ENCODE measurements at regions not wholly inside any gene's neighbourhood (a gene's known extent, or its start where the extent isn't known, plus 50 kb on each side); places are given as distances from the start of the nearest gene placed in this dataset.

GRCh38 chr2:236889791-236890704 is 195.6 kb upstream of the COPS8 start:
- no peaks in the 10 kb centered on the region for H3K9me3 ChIP-seq (ENCODE audit: control insufficient read depth, insufficient read depth, low read depth, low read length)
- no peaks in the 10 kb centered on the region for H3K27me3 ChIP-seq (ENCODE audit: control insufficient read depth, insufficient read depth, low read length)
- no peak overlapping the region for H3K4me3 ChIP-seq (replicated peaks in 1 of 4; ENCODE audit: control extremely low read depth in 1 of 4, insufficient read depth in 1 of 4, low read depth in 3 of 4, low read length in 4 of 4)
- DNase-seq (ENCODE audit: low read depth in 2 of 2): no peak
- no peak overlapping the region for H3K4me2 ChIP-seq (ENCODE audit: extremely low read depth, insufficient read depth, low read length)
- H3K27ac ChIP-seq (ENCODE audit: insufficient read depth, low read length): no peak overlapping the region
- no peaks in the 10 kb centered on the region for H4K20me1 ChIP-seq (ENCODE audit: control insufficient read depth, extremely low read depth, insufficient read depth, low read length)
- peaks cover 11% of the 10 kb centered on the region for H3K4me1 ChIP-seq (ENCODE audit: control insufficient read depth, extremely low read depth, insufficient read depth, low read length)
- H3K79me2 ChIP-seq (ENCODE audit: control insufficient read depth, insufficient read depth, low read length): no peaks in the 10 kb centered on the region
- no peaks in the 10 kb centered on the region for H3K36me3 ChIP-seq (ENCODE audit: control insufficient read depth, insufficient read depth, low read length)
- H3K9ac ChIP-seq (ENCODE audit: insufficient read depth, low read length): no peak overlapping the region
- TF ChIP-seq CTCF (conservative IDR thresholded peaks at IDR 0.05 in 1 of 2, IDR thresholded peaks at IDR 0.05 in 1 of 2; ENCODE audit: low read depth in 1 of 2, low read length in 2 of 2): no peak
- no peak for TF ChIP-seq EZH2 (IDR thresholded peaks at IDR 0.05; ENCODE audit: low read length, missing control alignments)
- no peak overlapping the region for H2AFZ ChIP-seq (ENCODE audit: low read length)

DNA sequence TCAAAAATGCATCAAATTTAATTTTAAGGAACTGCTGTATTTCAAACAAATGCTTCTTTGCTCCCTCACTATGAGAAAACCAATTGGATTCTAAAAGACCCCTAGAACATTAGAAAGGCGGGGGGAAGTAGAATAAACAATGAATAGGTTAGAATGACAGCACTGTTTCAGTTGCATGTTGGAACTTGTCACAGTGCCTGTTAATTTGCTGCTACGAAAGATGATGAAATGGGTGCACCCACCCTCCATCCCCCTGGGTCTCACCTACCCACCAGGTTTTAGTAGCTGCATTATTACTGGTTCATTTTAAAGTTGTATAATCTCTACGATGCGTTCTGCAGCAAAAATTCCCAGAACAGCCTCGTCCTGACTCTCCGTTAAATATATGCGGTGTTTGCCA is 193.0 kb upstream of the COPS8 start:
- Histone ChIP-seq H3K36me3 (ENCODE audit: control insufficient read depth, insufficient read depth, low read length) (no peaks in the 10 kb centered on the region), H3K27me3 (ENCODE audit: control insufficient read depth, insufficient read depth, low read length) (no peaks in the 10 kb centered on the region), H2AFZ (ENCODE audit: low read length) (no peak overlapping the region), H3K4me1 (ENCODE audit: control insufficient read depth, extremely low read depth, insufficient read depth, low read length) (peaks cover 5% of the 10 kb centered on the region), H3K27ac (ENCODE audit: insufficient read depth, low read length) (no peak overlapping the region), H3K9me3 (ENCODE audit: control insufficient read depth, insufficient read depth, low read depth, low read length) (no peaks in the 10 kb centered on the region), H3K4me2 (ENCODE audit: extremely low read depth, insufficient read depth, low read length) (no peak overlapping the region), H3K79me2 (ENCODE audit: control insufficient read depth, insufficient read depth, low read length) (no peaks in the 10 kb centered on the region), H3K4me3 (replicated peaks in 1 of 4; ENCODE audit: control extremely low read depth in 1 of 4, insufficient read depth in 1 of 4, low read depth in 3 of 4, low read length in 4 of 4) (no peak overlapping the region), H4K20me1 (ENCODE audit: control insufficient read depth, extremely low read depth, insufficient read depth, low read length) (no peaks in the 10 kb centered on the region), H3K9ac (ENCODE audit: insufficient read depth, low read length) (no peak overlapping the region)
- DNase-seq (ENCODE audit: low read depth in 2 of 2): no peak
- no peak for TF ChIP-seq EZH2 (IDR thresholded peaks at IDR 0.05; ENCODE audit: low read length, missing control alignments)
- TF ChIP-seq CTCF (conservative IDR thresholded peaks at IDR 0.05 in 1 of 2, IDR thresholded peaks at IDR 0.05 in 1 of 2; ENCODE audit: low read depth in 1 of 2, low read length in 2 of 2): no peak

- H3K9ac ChIP-seq (ENCODE audit: insufficient read depth, low read length): no peak overlapping the region
- no peak overlapping the region for H3K4me3 ChIP-seq (replicated peaks in 1 of 4; ENCODE audit: control extremely low read depth in 1 of 4, insufficient read depth in 1 of 4, low read depth in 3 of 4, low read length in 4 of 4)
- no peaks in the 10 kb centered on the region for H3K36me3 ChIP-seq (ENCODE audit: control insufficient read depth, insufficient read depth, low read length)
- DNase-seq (ENCODE audit: low read depth in 2 of 2): no peak
- H3K9me3 ChIP-seq (ENCODE audit: control insufficient read depth, insufficient read depth, low read depth, low read length): no peaks in the 10 kb centered on the region
- H3K4me2 ChIP-seq (ENCODE audit: extremely low read depth, insufficient read depth, low read length): no peak overlapping the region
- no peaks in the 10 kb centered on the region for H3K4me1 ChIP-seq (ENCODE audit: control insufficient read depth, extremely low read depth, insufficient read depth, low read length)
- no peaks in the 10 kb centered on the region for H3K79me2 ChIP-seq (ENCODE audit: control insufficient read depth, insufficient read depth, low read length)
- H3K27ac ChIP-seq (ENCODE audit: insufficient read depth, low read length): no peak overlapping the region
- TF ChIP-seq EZH2 (IDR thresholded peaks at IDR 0.05; ENCODE audit: low read length, missing control alignments) (no peak), CTCF (conservative IDR thresholded peaks at IDR 0.05 in 1 of 2, IDR thresholded peaks at IDR 0.05 in 1 of 2; ENCODE audit: low read depth in 1 of 2, low read length in 2 of 2) (no peak)
- no peak overlapping the region for H2AFZ ChIP-seq (ENCODE audit: low read length)
- no peaks in the 10 kb centered on the region for H4K20me1 ChIP-seq (ENCODE audit: control insufficient read depth, extremely low read depth, insufficient read depth, low read length)
- H3K27me3 ChIP-seq (ENCODE audit: control insufficient read depth, insufficient read depth, low read length): no peaks in the 10 kb centered on the region
These were observed 190.9 kb upstream of the COPS8 start for GRCh38 chr2:236894791-236895190.

Measured in fibroblast of lung (primary cell).